Fibroblast of the aortic adventitia (primary cell): ENCODE measurements at regions not wholly inside any gene's neighbourhood (a gene's known extent, or its start where the extent isn't known, plus 50 kb on each side); places are given as distances from the start of the nearest gene placed in this dataset.
"Not testable (repeated sequence)": the region's sequence is repeated elsewhere in the genome, so short reads cannot be mapped to it uniquely, and the experiment has no call there.

Source experiments
- DNase-seq: peaks from one replicate; pipeline ENCODE4 v3.0.0-alpha.2; 2010; ENCODE audit warnings: low read depth
- H3K4me3 ChIP-seq: 2 replicates; pipeline ENCODE4 v1.5.1; 2011; ENCODE audit warnings: low read depth, mild to moderate bottlenecking, control low read depth, low read length, moderate library complexity
- TF ChIP-seq, protein P1 (sequence below): IDR thresholded peaks from 2 replicates; pipeline ENCODE4 v1.5.1; 2011; ENCODE audit warnings: mild to moderate bottlenecking, low read length, control low read depth, inconsistent platforms; ENCODE audit not compliant: insufficient read depth

DNA sequence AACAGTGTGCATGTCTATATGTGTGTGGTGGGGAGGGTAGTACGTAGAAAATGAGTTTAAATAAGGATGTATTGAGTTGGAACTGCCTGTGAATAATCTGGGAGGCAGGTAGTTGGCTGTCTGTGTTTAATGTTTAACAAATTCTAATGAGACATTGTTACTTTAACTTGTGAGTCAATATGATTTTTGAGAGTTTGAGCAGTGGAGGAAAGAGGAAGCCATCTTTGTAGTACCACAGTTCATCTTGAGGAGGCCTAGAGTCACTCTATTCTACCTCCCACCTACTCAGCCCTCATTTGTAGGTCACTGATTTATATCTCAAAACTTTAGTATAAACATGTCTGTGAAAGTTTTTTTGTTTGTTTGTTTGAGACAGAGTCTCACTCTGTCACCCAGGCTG is 129.9 kb upstream of the ITGB1 start:
- no peak overlapping the region for H3K4me3 ChIP-seq
- TF ChIP-seq, protein P1, sequence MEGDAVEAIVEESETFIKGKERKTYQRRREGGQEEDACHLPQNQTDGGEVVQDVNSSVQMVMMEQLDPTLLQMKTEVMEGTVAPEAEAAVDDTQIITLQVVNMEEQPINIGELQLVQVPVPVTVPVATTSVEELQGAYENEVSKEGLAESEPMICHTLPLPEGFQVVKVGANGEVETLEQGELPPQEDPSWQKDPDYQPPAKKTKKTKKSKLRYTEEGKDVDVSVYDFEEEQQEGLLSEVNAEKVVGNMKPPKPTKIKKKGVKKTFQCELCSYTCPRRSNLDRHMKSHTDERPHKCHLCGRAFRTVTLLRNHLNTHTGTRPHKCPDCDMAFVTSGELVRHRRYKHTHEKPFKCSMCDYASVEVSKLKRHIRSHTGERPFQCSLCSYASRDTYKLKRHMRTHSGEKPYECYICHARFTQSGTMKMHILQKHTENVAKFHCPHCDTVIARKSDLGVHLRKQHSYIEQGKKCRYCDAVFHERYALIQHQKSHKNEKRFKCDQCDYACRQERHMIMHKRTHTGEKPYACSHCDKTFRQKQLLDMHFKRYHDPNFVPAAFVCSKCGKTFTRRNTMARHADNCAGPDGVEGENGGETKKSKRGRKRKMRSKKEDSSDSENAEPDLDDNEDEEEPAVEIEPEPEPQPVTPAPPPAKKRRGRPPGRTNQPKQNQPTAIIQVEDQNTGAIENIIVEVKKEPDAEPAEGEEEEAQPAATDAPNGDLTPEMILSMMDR: no peak
- DNase-seq: no peak

DNA sequence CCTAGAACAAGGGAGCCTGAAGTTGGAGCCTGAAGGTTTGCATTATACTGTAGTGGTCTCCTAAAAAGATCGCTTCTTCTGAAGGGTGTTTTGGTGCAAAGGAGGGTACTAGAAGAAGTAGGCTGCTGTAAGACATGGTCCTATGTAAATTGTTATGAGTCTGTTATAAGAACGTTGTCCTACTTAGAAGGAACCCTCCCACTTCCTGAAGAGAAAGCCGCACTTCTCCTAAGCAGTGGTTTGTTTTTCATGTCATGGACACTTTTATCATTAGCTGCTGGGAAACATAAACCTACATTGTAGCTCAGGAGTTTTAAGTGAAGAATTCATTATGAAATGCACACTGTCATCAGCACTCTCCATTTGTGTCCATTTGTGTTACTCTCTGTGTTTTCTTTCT is 129.1 kb upstream of the ITGB1 start:
- TF ChIP-seq, protein P1: no peak
- H3K4me3 ChIP-seq: no peak overlapping the region
- DNase-seq: no peak

DNA sequence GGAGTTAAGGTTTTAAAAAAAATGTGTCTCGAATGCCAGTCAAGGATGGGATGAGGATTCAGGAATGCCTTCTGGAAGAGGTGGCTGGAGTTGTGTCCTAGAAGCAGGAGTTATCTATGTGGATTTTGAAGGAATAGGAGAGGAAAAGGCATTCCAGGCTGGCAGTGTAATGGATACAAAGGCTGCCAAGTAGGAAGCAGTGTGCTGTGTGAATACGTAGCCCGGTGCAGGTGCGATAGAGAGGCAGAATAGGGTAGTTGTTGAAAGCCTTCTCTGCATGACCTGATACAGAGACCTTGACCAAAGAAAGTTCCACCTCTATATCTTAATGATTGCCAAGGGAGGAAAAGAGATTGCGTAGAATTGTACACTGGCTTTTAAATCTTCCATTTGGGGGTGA is 128.1 kb upstream of the ITGB1 start:
- no peak for DNase-seq
- TF ChIP-seq, protein P1: no peak
- H3K4me3 ChIP-seq: no peak overlapping the region

DNA sequence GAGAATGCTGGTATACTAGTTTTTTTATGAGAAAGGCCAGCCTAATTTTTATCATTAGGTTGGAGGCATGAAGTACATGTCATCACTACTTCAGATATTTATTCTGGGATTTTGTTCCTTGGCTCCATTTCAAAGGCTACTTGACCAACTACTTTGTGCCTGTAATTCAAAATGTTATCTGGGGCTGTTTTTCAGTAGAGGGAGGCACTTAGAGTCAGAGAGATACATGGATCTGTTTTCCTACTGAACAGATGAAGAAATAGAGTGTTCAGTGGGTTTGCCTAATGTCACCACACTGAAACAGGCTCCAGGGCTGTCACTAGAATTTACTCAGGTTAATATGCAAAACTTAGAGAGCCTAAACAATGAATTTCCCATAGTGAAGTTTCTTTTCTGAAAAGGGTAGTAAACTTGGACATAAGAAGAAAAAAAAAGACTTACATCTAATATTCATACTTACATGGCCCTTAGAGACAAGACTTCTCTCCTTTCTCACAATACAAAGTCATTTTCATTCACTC is 127.3 kb upstream of the ITGB1 start:
- TF ChIP-seq, protein P1: no peak
- H3K4me3 ChIP-seq: no peak overlapping the region

DNA sequence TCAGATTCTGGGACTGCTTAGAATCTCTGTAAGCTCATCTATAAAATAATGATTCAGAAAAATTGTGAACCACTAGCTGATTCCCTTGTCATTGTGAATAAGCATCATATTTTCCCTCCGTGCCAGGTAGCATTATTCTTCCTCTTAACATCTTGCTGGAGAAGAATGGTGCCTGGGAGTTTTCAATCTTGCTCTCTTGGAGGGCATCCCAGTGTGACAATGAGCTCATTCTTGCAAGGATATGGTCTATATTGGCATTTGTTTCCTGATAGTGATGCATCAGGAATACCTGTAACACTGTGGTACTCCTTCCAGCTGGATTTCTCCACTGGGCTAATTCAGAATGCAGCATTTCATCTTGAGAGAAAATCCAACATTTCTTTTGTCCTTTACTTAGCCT is 126.4 kb upstream of the ITGB1 start:
- no peak for DNase-seq
- TF ChIP-seq, protein P1: no peak
- H3K4me3 ChIP-seq: no peak overlapping the region

More for the DNA sequence above, 127.3 kb upstream of the ITGB1 start:
- no peak for DNase-seq

DNA sequence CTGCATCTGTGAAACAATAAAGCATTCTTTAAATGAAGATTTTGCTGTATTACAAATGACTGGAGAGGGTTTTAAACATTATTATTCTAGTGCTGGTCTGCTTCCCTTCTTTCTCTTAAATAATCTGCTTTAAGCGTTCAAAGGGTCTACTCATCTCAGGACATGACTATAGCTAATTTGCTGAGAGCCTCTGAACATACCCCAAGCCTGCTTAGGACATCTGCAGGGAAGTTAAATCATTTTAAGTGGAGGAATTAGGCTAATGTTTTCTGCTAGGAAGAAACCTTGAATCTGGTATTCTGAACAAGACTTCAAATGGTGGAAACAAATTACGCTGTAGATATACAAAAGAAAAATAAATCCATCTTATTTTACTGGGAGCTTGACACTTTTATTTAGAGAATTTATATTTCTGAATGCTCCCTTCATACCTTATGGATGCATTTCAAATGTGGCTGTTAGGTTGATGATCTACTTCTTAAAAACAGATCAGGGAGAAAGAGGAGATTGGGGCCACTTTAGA is 124.4 kb upstream of the ITGB1 start:
- DNase-seq: no peak
- H3K4me3 ChIP-seq: no peak overlapping the region
- TF ChIP-seq, protein P1: no peak

DNA sequence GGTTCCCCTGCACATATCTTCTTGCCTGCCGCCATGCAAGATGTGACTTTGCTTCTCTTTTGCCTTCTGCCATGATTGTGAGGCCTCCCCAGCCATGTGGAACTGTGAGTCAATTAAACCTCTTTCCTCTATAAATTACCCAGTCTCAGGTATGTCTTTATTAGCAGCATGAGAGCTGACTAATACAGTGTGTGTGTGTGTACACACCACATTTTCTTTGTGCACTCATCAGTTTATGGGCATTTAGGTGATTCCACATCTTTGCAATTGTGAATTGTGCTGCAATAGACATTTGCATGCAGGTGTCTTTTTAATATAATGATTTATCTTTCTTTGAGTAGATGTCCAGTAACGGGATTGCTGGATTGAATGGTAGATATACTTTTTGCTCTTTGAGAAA is 122.4 kb upstream of the ITGB1 start:
- not testable (repeated sequence) for H3K4me3 ChIP-seq, DNase-seq
